Pancreas (tissue), 10 donors: ENCODE measurements at regions not wholly inside any gene's neighbourhood (a gene's known extent, or its start where the extent isn't known, plus 50 kb on each side); places are given as distances from the start of the nearest gene placed in this dataset.
"Not testable (repeated sequence)": the region's sequence is repeated elsewhere in the genome, so short reads cannot be mapped to it uniquely, and the experiment has no call there.

Source experiments
- ATAC-seq, 4 donors: fragments of 200-7000 bp; cut with Tn5 transposase; one replicate each; pipeline versions ENCODE4 v1.8.0 to v1.9.1; 2020; ENCODE audit warnings: mild to moderate bottlenecking in 4 of 4, moderate library complexity in 4 of 4
- DNase-seq, 6 donors: peaks; one replicate each; pipeline ENCODE4 v3.0.0-alpha.2; 2020
- FAIRE-seq: peaks from 2 replicates; lab custom pipeline; 2012; peaks lifted over from hg19 to GRCh38; lab: Jason Lieb, UNC
- H3K27ac ChIP-seq, 4 donors: fragments of 200-600 bp; sonication (generic); 1 replicate in 3 of 4; 2 replicates in 1 of 4; pipeline versions ENCODE4 v1.5.0 to v1.8.0; 2020
- H3K27me3 ChIP-seq, 4 donors: fragments of 200-600 bp; one replicate each; pipeline ENCODE4 v1.8.0; 2021
- H3K36me3 ChIP-seq, 3 donors: fragments of 200-600 bp; sonication (generic) in 1 of 3; one replicate each; pipeline versions ENCODE4 v1.5.0 to v1.8.0; 2020 to 2021
- H3K4me1 ChIP-seq, 3 donors: fragments of 200-600 bp; one replicate each; pipeline ENCODE4 v1.8.0; 2021
- H3K4me3 ChIP-seq, 4 donors: fragments of 200-600 bp; sonication (generic) in 2 of 4; one replicate each; pipeline versions ENCODE4 v1.5.0 to v1.8.0; 2020 to 2021
- H3K9me3 ChIP-seq, 4 donors: fragments of 200-600 bp; one replicate each; pipeline ENCODE4 v1.8.0; 2021
- WGBS, 2 donors: extraction: QIAGEN DNeasy Blood & Tissue Kit; methylation state at CpG; one replicate each; pipeline ENCODE4 v1.1.7; 2013; 5-methylcytosine and 5-hydroxymethylcytosine counted together
- intact Hi-C, 3 donors: fragments of 100-400 bp; cut with DNase I; formaldehyde crosslinking; loops; one replicate each; pipeline versions ENCODE4 v1.11.1 to v1.14.2; 2022
- TF ChIP-seq, protein P1 (sequence below), 4 donors: fragments of 200-600 bp; sonication (generic) in 3 of 4; IDR thresholded peaks; one replicate each; pipeline versions ENCODE4 v1.5.0 to v1.8.0; 2021; ENCODE audit warnings: antibody characterized with exemption in 4 of 4
- donor health status: healthy with polysubstance abuse.
- donor health status: DM: no; HTN: no; CAD: no; lungs with moderate emphysema.
- donor health status: DM: no; HTN: no; CAD: no.
- donor health status: control.
- donor health status: control.
- donor health status: Bipolar disorder and iron deficiency.
- donor health status: DM: yes; HTN: yes; CAD: no.
- donor health status: DM: no; HTN: no; CAD: no.
- donor health status: DM: no; HTN: no; CAD: no.
- donor health status: DM: yes; HTN: yes; CAD: no.

DNA sequence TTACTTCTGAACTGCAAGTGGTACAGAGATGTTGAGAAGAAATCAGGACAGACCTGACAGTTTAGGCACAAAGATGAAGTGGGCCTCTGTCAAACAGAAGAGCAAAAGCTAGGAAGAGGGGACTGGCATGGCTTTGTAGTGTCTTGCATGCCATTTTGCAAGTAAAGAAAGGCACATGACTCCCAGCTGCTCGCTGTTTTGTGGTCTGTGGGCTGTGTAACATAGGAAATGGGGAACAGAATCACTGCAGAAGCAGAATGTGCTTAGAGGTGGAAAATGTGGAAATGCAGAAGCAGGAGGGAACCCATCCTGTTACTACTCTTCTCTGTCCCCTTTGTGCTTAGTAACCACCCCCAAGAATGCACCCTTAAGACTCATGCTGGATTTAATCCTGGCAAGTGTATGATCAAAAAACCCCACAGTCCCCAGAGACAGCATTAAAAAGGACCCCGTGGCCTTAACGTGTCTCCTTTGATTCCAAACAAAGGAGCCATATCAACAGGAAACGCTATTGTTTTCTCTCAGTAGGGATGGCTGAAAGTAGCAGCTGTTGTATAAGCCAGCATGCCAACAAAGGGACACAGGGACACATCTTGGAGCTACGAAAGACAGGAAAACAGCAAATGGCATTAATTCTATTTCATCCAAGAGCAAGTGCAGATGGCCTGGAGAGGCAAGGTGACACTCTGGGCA lies 177.6 kb upstream of the GLRA2 start:
- Histone ChIP-seq H3K27me3 (peaks cover 0 to 4% (median 0%) of the 10 kb centered on the region in 4 donors), H3K4me1 (no peaks in the 10 kb centered on the region), H3K36me3 (no peaks in the 10 kb centered on the region), H3K4me3 (no peak overlapping the region), H3K27ac (no peak overlapping the region), H3K9me3 (no peaks in the 10 kb centered on the region)
- no peak for FAIRE-seq
- 27 to 34% methylated on average over 5 of the region's 5 CpGs for WGBS, 2 donors
- DNase-seq = no peak
- TF ChIP-seq, protein P1, sequence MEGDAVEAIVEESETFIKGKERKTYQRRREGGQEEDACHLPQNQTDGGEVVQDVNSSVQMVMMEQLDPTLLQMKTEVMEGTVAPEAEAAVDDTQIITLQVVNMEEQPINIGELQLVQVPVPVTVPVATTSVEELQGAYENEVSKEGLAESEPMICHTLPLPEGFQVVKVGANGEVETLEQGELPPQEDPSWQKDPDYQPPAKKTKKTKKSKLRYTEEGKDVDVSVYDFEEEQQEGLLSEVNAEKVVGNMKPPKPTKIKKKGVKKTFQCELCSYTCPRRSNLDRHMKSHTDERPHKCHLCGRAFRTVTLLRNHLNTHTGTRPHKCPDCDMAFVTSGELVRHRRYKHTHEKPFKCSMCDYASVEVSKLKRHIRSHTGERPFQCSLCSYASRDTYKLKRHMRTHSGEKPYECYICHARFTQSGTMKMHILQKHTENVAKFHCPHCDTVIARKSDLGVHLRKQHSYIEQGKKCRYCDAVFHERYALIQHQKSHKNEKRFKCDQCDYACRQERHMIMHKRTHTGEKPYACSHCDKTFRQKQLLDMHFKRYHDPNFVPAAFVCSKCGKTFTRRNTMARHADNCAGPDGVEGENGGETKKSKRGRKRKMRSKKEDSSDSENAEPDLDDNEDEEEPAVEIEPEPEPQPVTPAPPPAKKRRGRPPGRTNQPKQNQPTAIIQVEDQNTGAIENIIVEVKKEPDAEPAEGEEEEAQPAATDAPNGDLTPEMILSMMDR (IDR thresholded peaks at IDR 0.05) = no peak
- no peak for ATAC-seq
- intact Hi-C loops = no loop called here

DNA sequence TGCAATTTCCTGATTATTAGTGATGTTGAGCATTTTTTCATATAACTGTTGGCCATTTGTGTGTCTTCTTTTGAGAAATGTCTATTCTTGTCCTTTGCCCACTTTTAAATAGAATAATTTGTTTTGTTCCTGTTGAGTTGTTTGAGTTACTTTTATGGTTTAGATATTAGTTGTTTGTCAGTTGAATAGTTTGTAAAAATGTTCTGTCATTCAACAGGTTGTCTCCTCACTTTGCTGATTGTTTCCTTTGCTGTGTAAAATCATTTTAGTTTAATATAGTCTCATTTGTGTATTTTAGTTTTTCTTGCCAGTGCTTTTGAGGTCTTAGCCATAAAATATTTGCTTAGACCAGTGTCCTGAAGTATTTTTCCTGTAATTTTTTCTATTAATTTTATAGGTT lies 181.8 kb upstream of the GLRA2 start:
- TF ChIP-seq, protein P1 (IDR thresholded peaks at IDR 0.05) = no peak
- no peaks in the 10 kb centered on the region for H3K9me3 ChIP-seq
- peaks cover 0 to 4% (median 0%) of the 10 kb centered on the region in 4 donors for H3K27me3 ChIP-seq
- H3K36me3 ChIP-seq = no peaks in the 10 kb centered on the region
- FAIRE-seq (no peak), ATAC-seq (no peak), DNase-seq (no peak)
- H3K4me1 ChIP-seq = no peaks in the 10 kb centered on the region
- no peak overlapping the region for H3K27ac ChIP-seq
- no peak overlapping the region for H3K4me3 ChIP-seq
- intact Hi-C loops = no loop called here

DNA sequence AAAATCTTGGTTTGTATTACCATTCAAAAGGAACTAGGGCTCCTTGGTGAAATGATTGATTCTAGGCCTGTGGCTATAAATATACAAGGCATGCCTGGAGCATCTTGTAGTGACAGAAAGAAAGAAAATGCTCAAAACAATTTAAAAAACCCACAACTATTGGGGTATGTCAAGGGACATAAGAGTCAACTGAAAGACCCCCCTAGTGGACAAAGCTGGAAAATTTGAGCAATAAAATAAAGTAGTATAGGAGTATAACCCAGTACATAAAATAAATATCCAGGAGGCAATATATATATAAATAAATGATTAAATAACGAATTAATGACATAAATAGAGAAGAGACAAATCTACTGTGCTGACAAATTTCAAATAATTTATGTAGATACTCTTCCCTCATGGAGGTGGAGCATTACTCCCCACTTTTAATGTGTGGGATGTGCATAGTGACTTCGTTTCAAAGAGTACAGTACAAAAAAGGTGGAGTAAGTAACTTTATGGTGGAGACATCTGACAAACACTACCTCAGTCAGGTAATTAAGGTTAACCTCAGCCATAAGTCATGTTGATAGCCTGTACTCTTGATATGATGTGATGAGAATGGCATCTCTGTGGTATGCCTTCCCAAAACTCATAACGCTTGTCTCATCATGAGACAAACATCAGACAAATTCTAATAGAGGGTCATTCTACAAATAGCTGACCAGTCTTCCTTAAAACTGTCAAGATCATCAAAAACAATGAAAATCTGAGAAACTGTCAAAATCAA lies 185.0 kb upstream of the GLRA2 start:
- no peaks in the 10 kb centered on the region for H3K36me3 ChIP-seq
- TF ChIP-seq, protein P1 (IDR thresholded peaks at IDR 0.05) = no peak
- H3K4me1 ChIP-seq = no peaks in the 10 kb centered on the region
- DNase-seq = no peak
- no peak overlapping the region for H3K27ac ChIP-seq
- peak; percentile 43 for FAIRE-seq
- WGBS, 2 donors = 40 to 41% methylated on average over 3 of the region's 3 CpGs
- intact Hi-C loops = no loop called here
- peaks cover 0 to 4% (median 0%) of the 10 kb centered on the region in 4 donors for H3K27me3 ChIP-seq
- no peak for ATAC-seq
- no peak overlapping the region for H3K4me3 ChIP-seq
- no peaks in the 10 kb centered on the region for H3K9me3 ChIP-seq

DNA sequence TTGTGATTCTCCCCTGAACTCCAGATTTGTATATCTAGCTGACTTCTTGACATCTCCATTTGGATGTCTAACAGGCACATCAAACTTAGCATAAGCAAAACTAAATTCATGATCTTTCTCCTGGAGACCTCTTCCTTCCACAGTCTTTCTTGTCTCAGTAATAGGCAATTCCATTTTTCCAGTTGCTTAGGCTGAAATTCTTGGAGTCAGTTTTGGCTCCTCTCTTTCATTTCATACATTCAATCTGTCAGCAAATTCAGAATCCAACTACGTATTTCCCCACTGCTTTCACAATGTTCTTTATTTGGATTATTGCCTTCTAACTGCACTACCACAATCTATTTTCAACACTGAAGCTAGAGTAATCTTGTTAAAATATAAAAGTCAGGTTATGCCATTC lies 219.9 kb upstream of the GLRA2 start:
- H3K27me3 ChIP-seq = no peaks in the 10 kb centered on the region
- WGBS, 2 donors = 70 to 93% methylated on average over 1 of the region's 1 CpG
- no peaks in the 10 kb centered on the region for H3K4me1 ChIP-seq
- FAIRE-seq = no peak
- no peak for ATAC-seq
- TF ChIP-seq, protein P1 (IDR thresholded peaks at IDR 0.05) = no peak
- no peaks in the 10 kb centered on the region for H3K9me3 ChIP-seq
- no peaks in the 10 kb centered on the region for H3K36me3 ChIP-seq
- H3K27ac ChIP-seq = no peak overlapping the region
- DNase-seq = no peak
- intact Hi-C loops = no loop called here
- H3K4me3 ChIP-seq = no peak overlapping the region

DNA sequence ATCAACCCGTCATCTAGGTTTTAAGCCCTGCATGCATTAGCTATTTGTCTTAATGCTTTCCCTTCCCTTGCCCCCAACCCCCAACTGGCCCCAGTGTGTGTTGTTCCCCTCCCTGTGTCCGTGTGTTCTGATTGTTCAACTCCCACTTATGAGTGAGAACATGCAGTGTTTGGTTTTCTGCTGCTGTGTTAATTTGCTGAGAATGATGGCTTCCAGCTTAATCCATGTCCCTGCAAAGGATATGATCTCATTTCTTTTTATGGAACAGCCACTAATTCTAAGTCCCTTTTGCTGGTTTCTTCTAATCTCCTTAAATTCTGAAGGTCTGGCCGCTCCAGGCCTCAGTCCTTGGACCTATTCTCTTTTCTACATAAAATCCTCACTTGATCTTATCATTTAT lies 220.4 kb upstream of the GLRA2 start:
- H3K9me3 ChIP-seq, ATAC-seq, H3K4me3 ChIP-seq, H3K36me3 ChIP-seq, DNase-seq, FAIRE-seq, H3K27me3 ChIP-seq, H3K27ac ChIP-seq, H3K4me1 ChIP-seq, intact Hi-C loops: not testable (repeated sequence)
- 48 to 57% methylated on average over 3 of the region's 3 CpGs for WGBS, 2 donors
